ENCODE measurements at regions not wholly inside any gene's neighbourhood (a gene's known extent, or its start where the extent isn't known, plus 50 kb on each side); places are given as distances from the start of the nearest gene placed in this dataset.

DNA sequence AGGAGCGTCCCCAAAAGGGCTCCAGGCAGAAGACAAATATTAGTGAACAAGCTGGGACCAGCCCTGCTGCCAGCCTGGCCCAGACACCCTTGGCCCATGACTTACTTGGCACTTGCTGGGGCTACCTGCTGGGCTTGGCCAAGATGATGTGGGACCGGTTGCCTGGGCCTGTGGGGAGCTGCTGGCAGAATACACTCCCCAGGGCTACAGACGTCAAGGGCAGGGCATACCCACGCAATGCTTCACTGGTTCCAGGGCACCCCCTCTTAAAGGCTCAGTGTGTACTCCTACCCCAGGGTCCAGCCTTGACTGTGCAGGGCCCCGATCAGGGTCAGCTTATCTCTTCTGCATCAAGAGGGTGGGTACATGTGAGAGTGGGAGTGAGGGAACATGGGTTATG lies 106.5 kb upstream of the SLC2A1 start:
- no peak for FAIRE-seq

- FAIRE-seq = no peak
Measured at GRCh38 chr1:43063394-43064219, 104.9 kb upstream of the SLC2A1 start.

- no peak for FAIRE-seq
Measured at GRCh38 chr1:43062527-43063095, 103.9 kb upstream of the SLC2A1 start.

DNA sequence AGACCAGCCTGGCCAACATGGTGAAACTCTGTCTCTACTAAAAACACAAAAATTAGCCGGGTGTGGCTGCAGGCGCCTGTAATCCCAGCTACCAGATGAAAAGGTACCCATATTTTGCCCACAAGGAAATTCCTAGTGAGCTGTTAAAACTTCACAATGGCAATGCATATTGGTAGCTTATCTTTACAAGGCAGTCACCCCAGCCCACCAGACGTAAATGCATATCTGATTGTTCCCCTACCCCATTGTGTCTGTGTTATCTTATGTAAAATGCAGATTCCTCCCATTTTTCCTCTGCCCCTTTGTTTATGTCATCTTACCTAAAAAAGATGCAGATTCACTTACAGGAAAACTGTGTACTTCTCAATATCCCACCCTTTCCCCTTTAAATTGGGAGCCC lies 103.1 kb upstream of the SLC2A1 start:
- FAIRE-seq = no peak

DNA sequence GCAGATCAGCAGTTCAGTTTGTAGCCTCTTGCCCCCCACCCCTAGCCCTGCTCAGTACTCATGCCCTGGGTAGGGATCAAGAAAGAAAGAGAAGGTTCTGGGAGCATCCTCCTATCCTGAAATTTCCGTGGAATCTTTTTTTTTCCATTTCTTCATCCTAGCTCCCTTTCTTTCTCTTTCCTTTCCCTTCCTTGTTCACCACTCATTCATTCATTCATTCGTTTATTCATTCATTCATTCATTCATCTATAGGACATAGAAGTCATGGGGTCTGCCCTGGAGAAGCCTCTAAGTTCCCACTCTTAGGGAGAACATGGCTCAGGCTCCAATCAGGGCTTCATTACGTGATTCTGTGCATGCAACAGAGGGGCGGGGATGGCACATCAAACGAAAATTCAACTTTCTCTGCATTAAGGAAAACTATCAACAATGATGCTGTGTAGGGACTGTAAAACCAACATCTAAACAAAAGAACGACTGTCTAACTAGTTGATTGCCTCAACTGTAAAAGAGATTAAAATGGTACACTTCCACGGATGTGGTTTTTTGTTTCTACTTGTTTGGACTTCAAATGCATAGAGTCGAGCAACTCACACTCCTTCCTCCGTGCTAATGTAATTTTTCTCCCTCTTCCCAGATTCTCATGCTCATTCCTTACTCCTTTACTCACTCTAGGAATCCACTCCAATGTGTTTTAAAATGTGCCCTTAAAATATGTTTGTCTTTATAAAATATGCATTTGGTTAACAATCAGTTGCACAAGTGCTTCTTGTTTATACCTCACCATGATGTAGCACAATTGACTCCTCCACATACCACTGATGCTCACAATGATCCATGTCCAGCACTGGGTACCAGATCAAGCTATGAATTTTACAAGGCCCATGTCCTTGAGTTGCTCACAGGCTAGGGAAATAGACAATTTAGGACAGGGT lies 101.2 kb upstream of the SLC2A1 start:
- no peak for FAIRE-seq

- peak; percentile 13 for FAIRE-seq
Measured at GRCh38 chr1:43058545-43059360, 100.1 kb upstream of the SLC2A1 start.

DNA sequence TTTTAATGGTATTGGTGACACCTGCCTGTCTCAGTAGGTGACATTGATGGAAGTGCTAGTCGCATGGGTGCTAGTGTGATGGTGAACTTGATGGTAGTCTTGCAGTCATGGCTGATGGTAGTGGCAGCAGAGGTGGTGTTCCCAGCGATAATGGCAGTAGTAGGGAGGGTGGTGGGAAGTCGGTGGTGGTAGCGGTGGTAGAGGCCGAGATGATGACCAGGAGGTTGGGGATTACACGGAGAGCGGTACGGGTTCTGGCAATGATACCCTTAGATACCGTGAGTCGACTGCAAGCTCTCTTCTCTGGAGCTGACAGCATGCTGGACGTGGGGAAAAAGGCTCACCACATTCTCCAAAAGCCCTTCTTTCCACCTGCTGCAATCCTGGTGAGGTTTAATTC lies 99.4 kb upstream of the SLC2A1 start:
- FAIRE-seq = no peak

GRCh38 chr1:43057567-43057966 lies 98.9 kb upstream of the SLC2A1 start:
- no peak for FAIRE-seq

GRCh38 chr1:43056981-43057391 lies 98.3 kb upstream of the SLC2A1 start:
- FAIRE-seq = no peak

- no peak for FAIRE-seq
Measured at GRCh38 chr1:43056460-43056859, 97.8 kb upstream of the SLC2A1 start.

GRCh38 chr1:43054961-43055360 lies 96.3 kb upstream of the SLC2A1 start:
- FAIRE-seq = no peak

GRCh38 chr1:43052786-43053439 lies 94.2 kb upstream of the SLC2A1 start:
- no peak for FAIRE-seq

- no peak for FAIRE-seq
Measured at GRCh38 chr1:43052322-43052721, 93.7 kb upstream of the SLC2A1 start.

- FAIRE-seq = no peak
Measured at GRCh38 chr1:43049481-43049880, 90.8 kb upstream of the SLC2A1 start.

DNA sequence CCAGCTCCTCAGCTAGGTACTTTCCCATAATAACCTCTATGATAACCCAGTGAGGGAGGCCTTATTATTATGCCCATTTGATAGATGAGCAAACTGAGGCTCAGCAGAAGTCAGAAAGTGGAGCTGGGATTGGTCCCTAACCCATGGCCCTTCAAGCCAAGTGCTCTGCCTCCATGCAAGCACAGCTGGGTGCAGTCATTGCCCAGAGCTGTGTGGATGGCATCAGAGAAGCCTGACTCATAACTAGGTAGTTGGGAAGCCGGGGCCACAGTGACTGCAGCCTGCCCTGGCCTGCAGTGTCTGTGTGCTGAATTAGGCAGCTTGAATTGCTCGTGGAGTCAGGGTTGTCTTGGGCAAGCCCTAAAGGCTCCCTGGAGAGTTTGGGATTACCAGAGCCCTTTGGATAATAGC lies 89.9 kb upstream of the SLC2A1 start:
- no peak for FAIRE-seq

DNA sequence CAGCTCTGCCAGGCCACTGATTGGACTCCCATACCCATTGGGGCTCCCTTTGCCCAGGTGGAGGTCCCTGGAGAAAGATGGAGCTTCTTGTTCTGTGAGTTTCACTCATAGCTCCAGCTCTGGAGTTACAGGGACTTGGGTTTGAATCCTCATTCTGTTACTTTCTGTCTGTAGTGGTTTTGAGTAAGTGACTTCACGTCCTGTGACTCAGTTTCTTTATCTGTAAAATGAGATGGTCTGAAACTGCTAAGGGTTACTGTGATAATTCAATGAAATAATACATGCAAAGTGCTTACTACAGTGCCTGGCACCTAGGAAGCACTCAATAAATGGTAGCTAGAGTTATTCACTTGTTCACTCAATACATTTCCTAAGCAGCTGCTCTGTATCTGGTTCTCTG lies 88.5 kb upstream of the SLC2A1 start:
- no peak for FAIRE-seq

GRCh38 chr1:43044572-43045361 lies 86.1 kb upstream of the SLC2A1 start:
- FAIRE-seq = no peak

DNA sequence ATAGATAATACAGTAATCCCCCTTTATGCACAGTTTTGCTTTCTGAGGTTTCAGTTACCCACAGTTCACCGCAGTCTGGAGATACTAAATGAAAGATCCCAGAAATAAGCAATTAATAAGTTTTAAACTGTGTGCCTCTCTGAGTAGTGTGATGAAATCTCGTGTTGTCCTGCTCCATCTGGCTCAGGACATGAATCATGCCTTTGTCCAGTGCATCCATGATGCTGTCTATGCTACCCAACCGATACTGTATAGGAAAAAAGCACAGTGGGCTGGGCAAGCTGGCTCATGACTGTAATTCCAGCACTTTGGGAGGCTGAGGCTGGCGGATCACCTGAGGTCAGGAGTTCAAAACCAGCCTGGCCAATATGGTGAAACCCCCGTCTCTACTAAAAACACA lies 85.0 kb upstream of the SLC2A1 start:
- FAIRE-seq = no peak

- FAIRE-seq = no peak
Measured at GRCh38 chr1:43042773-43043457, 84.2 kb upstream of the SLC2A1 start.

DNA sequence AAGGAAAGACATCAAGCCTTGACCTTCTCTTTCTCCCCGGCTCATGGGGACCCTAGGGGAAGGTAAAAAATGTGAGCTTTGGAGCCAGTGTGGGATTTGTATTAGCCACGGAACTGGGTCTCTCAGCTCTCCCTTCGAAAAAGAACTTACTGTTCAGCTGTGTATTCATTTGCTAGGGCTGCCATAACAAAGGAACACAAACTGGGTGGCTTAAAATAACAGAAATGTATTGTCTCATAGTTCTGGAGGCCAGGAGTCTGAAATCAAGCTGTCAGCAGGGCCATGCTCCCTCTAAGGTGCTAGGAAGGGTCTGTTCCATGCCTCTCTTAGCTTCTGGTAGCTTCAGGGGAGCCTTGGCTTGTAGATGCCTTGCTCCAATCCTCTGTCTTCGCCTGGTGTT lies 83.5 kb upstream of the SLC2A1 start:
- no peak for FAIRE-seq

- no peak for FAIRE-seq
Measured at GRCh38 chr1:43041591-43041990, 82.9 kb upstream of the SLC2A1 start.
